ENCODE measurements at regions not wholly inside any gene's neighbourhood (a gene's known extent, or its start where the extent isn't known, plus 50 kb on each side); places are given as distances from the start of the nearest gene placed in this dataset.
"Not testable (repeated sequence)": the region's sequence is repeated elsewhere in the genome, so short reads cannot be mapped to it uniquely, and the experiment has no call there.

DNA sequence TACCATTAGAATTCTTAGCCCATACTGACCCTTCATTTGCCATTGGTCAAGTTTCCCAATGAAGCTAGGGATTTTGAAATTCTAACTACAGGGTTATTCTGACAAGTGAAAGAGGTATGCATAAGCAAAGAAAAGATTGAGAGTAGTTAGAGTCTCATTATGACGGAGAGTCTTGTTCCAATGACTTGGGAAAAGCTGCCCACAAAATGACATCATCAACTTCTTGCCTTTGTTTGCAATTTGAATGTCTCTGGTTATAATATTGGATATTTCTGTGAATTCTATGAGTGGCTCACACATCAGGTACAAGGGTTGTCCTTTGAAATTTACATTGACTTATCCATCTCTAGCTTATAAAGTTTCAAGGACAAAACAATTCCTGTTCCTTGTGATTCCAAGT, 772.2 kb downstream of the TRIB2 start:
- no peak for TF ChIP-seq POLR2A (IDR thresholded peaks at IDR 0.05; ENCODE audit: low read depth, low read length)
- no peak for DNase-seq (ENCODE audit: insufficient read length, low spot score)
- no peak for FAIRE-seq

DNA sequence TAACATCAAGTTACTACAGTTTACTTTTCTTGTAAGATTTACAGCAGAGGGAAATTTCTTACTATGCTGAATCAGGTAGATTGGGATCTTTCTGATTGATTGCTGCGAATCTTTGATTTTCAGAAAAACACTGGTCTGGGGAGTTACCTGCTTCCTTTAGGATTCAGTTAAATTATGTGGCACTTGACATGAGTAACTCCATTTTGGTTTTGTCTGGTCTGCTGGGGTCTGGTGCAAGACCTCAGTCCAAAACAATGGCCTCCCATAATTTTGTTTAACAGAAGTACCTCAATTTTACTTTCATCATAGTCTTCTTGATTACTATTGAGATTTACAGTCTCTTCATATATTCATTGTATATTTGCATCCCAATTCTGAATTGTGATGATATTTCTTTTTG, 775.5 kb downstream of the TRIB2 start:
- FAIRE-seq: no peak
- TF ChIP-seq POLR2A (IDR thresholded peaks at IDR 0.05; ENCODE audit: low read depth, low read length): no peak
- no peak for DNase-seq (ENCODE audit: insufficient read length, low spot score)

DNA sequence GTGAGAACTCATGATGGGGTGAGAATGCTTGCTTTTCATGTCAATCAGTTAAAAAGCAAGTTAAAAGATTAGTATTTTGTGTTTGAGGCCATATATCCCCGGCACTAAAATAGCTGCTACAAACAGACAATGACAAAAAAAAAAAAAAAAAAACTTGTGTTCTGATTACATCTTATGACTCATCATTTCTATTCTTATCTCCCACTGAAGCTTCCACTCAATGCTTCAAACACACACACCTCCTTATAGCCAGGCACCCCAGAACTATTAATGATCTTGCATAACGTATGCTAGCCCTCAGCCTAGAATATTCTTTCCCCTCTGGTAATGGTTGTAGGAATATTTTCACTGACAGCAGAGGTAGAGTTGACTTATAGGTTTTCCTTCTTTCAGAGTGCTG, 778.3 kb downstream of the TRIB2 start:
- FAIRE-seq: no peak
- TF ChIP-seq POLR2A (IDR thresholded peaks at IDR 0.05; ENCODE audit: low read depth, low read length): no peak
- no peak for DNase-seq (ENCODE audit: insufficient read length, low spot score)

- FAIRE-seq (no peak), DNase-seq (ENCODE audit: insufficient read length, low spot score) (no peak)
- no peak for TF ChIP-seq POLR2A (IDR thresholded peaks at IDR 0.05; ENCODE audit: low read depth, low read length)
Observed at GRCh38 chr2:13504808-13505207, 788.1 kb downstream of the TRIB2 start.

DNA sequence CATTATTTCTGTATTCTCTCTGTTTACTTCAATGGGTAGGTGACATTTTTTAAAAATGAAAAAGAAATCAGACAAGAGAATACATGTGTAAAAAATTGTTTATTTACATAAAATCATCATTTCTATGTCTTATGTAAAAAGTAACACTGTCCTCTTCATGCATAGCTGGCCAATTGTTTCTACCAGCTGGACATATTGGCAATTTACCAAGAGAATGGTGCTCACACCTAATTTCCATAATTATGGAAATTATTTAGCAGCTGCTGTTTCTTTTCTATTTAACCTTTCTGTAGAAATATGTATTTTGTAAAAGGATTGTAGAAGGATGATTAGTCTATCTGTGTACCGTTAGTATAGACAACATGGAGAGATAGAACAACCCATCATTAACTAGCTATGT, 791.9 kb downstream of the TRIB2 start:
- FAIRE-seq (no peak), DNase-seq (ENCODE audit: insufficient read length, low spot score) (no peak)
- TF ChIP-seq POLR2A (IDR thresholded peaks at IDR 0.05; ENCODE audit: low read depth, low read length): no peak

GRCh38 chr2:13515254-13515653, 798.5 kb downstream of the TRIB2 start:
- FAIRE-seq (no peak), DNase-seq (ENCODE audit: insufficient read length, low spot score) (no peak)
- TF ChIP-seq POLR2A (IDR thresholded peaks at IDR 0.05; ENCODE audit: low read depth, low read length): no peak

- FAIRE-seq (no peak), DNase-seq (ENCODE audit: insufficient read length, low spot score) (no peak)
- no peak for TF ChIP-seq POLR2A (IDR thresholded peaks at IDR 0.05; ENCODE audit: low read depth, low read length)
Observed at GRCh38 chr2:13522096-13522495, 805.4 kb downstream of the TRIB2 start.

GRCh38 chr2:13522917-13523821, 806.4 kb downstream of the TRIB2 start:
- DNase-seq (ENCODE audit: insufficient read length, low spot score) (no peak), FAIRE-seq (no peak)
- TF ChIP-seq POLR2A (IDR thresholded peaks at IDR 0.05; ENCODE audit: low read depth, low read length): no peak

DNA sequence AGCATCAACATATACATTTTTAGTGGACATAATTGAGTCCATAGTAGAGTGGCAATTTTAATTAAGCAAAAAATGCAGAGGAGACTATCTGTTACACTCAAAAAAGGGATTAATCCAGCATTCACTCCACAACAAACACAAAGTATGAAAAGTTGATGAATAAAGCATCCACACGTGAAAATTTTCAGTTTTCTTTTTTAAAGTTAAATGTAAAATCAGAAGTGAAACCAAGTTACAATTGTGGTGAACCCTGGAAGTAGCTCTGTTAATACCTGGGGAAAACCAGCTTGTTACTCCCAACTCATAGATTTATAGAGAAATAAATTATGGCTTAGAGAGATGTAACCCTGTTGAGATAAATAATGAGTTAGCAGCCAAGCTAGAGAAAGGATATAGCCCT, 807.8 kb downstream of the TRIB2 start:
- no peak for TF ChIP-seq POLR2A (IDR thresholded peaks at IDR 0.05; ENCODE audit: low read depth, low read length)
- FAIRE-seq: no peak
- DNase-seq (ENCODE audit: insufficient read length, low spot score): no peak

DNA sequence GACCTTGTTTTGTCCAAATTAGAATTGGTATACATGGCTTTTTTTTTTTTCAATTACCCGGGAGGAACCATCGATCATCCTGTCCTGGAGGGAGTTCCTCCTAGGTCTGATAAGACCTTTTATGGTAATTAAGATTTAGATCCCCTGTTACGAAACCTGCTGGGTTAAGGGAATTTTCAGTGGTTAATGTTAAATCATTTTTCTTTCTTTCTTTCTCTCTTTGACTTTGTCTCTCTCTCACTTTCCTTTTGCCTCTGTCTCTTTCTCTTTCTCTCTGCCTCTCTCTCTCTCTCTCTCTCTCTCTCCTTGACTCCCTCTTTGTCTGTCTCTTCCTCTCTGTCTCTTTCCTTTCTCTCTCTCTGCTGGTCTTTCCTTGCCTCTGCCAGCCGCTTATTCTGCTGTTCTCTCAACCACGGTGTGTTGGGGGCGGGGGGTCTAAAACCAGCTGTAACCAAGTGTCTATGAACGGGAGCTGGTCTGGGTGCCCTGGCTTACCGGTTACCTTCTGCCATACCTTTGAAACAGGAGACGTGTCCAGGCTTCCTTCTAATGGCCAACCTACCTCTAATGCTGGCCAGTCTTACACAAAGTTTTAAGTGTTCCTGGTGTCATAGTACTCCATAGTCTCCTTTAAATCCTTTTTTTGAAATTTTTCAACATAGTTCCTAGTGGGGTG, 815.1 kb downstream of the TRIB2 start:
- FAIRE-seq; DNase-seq (ENCODE audit: insufficient read length, low spot score): not testable (repeated sequence)

DNA sequence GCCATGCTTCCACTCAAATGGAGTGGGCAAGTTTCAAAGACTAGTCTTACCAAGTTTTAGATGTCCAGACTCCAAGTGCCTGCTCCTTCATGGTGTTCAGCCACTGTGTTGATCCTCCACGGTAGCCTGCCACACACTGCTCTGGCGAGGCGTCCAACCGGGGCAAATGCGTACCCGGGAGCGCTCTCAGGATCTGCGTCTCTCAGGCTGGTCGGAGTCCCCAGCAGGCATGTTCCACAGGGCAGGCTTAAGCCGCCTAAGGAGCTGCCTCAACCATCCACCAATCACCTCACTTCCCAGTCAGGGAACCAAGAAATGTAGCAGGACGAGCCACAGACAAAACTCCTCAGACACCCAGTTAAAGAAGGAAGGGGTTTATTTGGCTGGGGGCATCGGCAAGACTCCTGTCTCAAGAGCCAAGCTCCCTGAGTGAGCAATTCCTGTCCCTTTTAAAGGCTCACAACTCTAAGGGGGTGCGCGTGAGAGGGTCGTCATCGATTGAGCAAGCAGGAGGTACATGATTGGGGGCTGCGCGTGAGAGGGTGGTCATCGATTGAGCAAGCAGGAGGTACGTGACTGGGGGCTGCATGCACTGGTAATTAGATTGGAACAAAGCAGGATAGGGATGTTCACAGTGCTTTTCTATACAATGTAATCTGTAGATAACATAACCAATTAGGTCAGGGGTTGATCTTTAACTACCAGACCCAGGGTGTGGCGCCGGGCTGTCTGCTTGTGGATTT, 816.2 kb downstream of the TRIB2 start:
- not testable (repeated sequence) for DNase-seq (ENCODE audit: insufficient read length, low spot score); FAIRE-seq

DNA sequence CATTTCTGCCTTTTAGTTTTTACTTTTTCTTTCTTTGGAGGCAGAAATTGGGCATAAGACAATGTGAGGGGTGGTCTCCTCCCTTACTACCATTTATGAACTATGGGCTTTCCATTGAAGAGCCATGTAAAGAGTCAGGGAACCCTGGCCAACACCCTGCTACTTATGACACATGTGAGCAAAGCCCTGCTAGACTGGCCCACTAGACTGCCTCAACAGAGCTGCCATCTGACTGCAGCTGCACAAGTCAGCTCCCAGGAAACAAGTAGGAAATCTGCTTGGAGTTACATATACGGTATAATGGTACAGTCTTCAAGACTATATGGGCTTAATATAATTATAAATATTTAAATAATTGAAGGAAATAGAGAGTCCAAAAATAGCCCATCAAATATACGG, 816.8 kb downstream of the TRIB2 start:
- TF ChIP-seq POLR2A (IDR thresholded peaks at IDR 0.05; ENCODE audit: low read depth, low read length): no peak
- DNase-seq (ENCODE audit: insufficient read length, low spot score) (no peak), FAIRE-seq (no peak)

GRCh38 chr2:13536941-13537340, 820.2 kb downstream of the TRIB2 start:
- DNase-seq (ENCODE audit: insufficient read length, low spot score) (no peak), FAIRE-seq (no peak)
- no peak for TF ChIP-seq POLR2A (IDR thresholded peaks at IDR 0.05; ENCODE audit: low read depth, low read length)

DNA sequence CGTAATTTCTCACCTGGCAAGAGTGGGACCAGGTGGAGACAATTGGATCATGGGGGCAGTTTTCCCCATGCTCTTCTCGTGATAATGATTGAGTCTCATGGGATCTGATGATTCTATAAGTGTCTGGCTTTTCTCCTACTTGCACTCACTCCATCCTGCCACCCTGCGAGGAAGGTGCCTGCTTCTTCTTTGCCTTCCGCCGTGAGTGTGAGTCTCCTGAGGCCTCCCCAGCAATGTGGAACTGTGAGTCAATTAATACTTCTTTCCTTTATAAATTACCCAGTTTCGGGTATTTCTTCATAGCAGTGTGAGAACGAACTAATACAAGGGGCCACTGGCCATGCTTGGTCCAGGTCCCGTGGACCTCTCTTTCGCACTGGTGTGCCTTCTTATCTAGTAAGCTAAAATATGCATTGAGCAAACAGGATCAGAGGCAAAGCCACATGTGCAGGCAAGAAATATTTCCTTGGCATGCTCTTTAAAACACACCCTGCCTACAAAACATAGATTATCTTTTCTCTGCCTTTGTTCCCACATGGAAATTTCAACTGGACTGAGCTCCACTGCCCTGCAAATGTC, 821.1 kb downstream of the TRIB2 start:
- TF ChIP-seq POLR2A (IDR thresholded peaks at IDR 0.05; ENCODE audit: low read depth, low read length): no peak
- no peak for FAIRE-seq
- DNase-seq (ENCODE audit: insufficient read length, low spot score): no peak
